ENCODE measurements at regions not wholly inside any gene's neighbourhood (a gene's known extent, or its start where the extent isn't known, plus 50 kb on each side); places are given as distances from the start of the nearest gene placed in this dataset.

DNA sequence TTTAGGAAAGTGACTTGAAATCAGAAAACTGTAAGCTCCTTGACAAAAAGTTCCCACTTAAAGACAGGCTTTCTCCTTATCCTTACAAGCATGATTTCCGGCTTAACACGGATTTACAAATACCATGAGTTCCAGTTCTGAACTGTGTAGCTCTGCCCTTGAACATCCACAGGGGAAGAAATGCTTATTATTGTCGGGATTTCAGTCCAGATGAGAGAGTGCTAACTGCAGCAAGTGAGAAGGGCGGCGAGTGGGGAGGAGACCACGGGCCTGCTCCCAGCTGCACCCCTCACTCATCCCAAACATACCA lies 73.1 kb downstream of the LRRC30 start:
- intact Hi-C loops (cut with micrococcal nuclease): no loop called here
- no peak overlapping the region for H2AFZ ChIP-seq (ENCODE audit: low read depth, low read length, poor library complexity, severe bottlenecking)
- no peaks in the 10 kb centered on the region for H3K27me3 ChIP-seq (ENCODE audit: insufficient read depth, low read length)
- no peak overlapping the region for H3K27ac ChIP-seq (ENCODE audit: low read depth, low read length)
- no peak overlapping the region for H3K9ac ChIP-seq (ENCODE audit: low read length)
- no TSS peak for BruUV-seq (replicated peaks)
- ChIA-PET RAD21 (ENCODE audit: low non-redundant PET in 1 of 2, low total read pairs in 2 of 2, uncharacterized antibody in 2 of 2, unreplicated experiment in 2 of 2) (no interaction called here), CTCF (no interaction called here), POLR2A (no interaction called here)
- H3K4me1 ChIP-seq (ENCODE audit: control insufficient read depth in 1 of 2, insufficient read depth in 2 of 2, low read length in 2 of 2): no peaks in the 10 kb centered on the region; a peak in 1 of 4 replicates
- H3K36me3 ChIP-seq (ENCODE audit: control insufficient read depth in 1 of 2, insufficient read depth in 2 of 2, low read length in 2 of 2): no peaks in the 10 kb centered on the region
- DNase-seq (ENCODE audit: low read depth, low spot score) (no peak), ATAC-seq (no peak)
- H3K9me3 ChIP-seq (ENCODE audit: control insufficient read depth in 1 of 2, insufficient read depth in 1 of 2, low read depth in 1 of 2, low read length in 2 of 2): peaks cover 5 to 10% of the 10 kb centered on the region in 2 experiments; a peak in 2 of 4 replicates
- H3K4me3 ChIP-seq (replicated peaks in 1 of 2; ENCODE audit: low read depth in 1 of 2, low read length in 2 of 2): no peak overlapping the region
- TF ChIP-seq EZH2phosphoT487 (IDR thresholded peaks at IDR 0.05; ENCODE audit: borderline replicate concordance) (no peak), YY1 (IDR thresholded peaks at IDR 0.05; ENCODE audit: extremely low read depth, insufficient replicate concordance, low read depth, low read length) (no peak), EZH2 (IDR thresholded peaks at IDR 0.05) (no peak), ZNF274 (IDR thresholded peaks at IDR 0.05; ENCODE audit: low read depth, low read length) (no peak), FOSL1 (IDR thresholded peaks at IDR 0.05; ENCODE audit: low read depth) (no peak), EGR1 (IDR thresholded peaks at IDR 0.05; ENCODE audit: low read depth) (no peak), SIN3A (IDR thresholded peaks at IDR 0.05; ENCODE audit: low read depth) (no peak), POLR2AphosphoS5 (IDR thresholded peaks at IDR 0.05; ENCODE audit: low read depth, low read length) (no peak), CEBPB (IDR thresholded peaks at IDR 0.05; ENCODE audit: low read depth) (no peak), RAD21 (IDR thresholded peaks at IDR 0.05; ENCODE audit: low read depth) (no peak)
- TF ChIP-seq, protein P1, sequence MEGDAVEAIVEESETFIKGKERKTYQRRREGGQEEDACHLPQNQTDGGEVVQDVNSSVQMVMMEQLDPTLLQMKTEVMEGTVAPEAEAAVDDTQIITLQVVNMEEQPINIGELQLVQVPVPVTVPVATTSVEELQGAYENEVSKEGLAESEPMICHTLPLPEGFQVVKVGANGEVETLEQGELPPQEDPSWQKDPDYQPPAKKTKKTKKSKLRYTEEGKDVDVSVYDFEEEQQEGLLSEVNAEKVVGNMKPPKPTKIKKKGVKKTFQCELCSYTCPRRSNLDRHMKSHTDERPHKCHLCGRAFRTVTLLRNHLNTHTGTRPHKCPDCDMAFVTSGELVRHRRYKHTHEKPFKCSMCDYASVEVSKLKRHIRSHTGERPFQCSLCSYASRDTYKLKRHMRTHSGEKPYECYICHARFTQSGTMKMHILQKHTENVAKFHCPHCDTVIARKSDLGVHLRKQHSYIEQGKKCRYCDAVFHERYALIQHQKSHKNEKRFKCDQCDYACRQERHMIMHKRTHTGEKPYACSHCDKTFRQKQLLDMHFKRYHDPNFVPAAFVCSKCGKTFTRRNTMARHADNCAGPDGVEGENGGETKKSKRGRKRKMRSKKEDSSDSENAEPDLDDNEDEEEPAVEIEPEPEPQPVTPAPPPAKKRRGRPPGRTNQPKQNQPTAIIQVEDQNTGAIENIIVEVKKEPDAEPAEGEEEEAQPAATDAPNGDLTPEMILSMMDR (IDR thresholded peaks at IDR 0.05 in 2 of 3, conservative IDR thresholded peaks at IDR 0.05 in 1 of 3; ENCODE audit: borderline replicate concordance in 1 of 3, insufficient read depth in 1 of 3, low read depth in 2 of 3, low read length in 2 of 3): no peak
- no peaks in the 10 kb centered on the region for H3K79me2 ChIP-seq (ENCODE audit: insufficient read depth, low read length)
- no peaks in the 10 kb centered on the region for H4K20me1 ChIP-seq (ENCODE audit: insufficient read depth)
- no peaks in the 10 kb centered on the region for H3K9me2 ChIP-seq (ENCODE audit: insufficient read depth)
- no peak overlapping the region for H3K4me2 ChIP-seq (ENCODE audit: low read length)

All from HCT116 (cell line).